Activated CD4-positive, alpha-beta T cell treated with anti-CD3 and anti-CD28 coated beads, Interleukin-2, Interleukin-6, amounts not matched to agents 100 ng/mL and 50 ng/mL, durations not matched to agents 16 hours and 8 hours (primary cell): ENCODE measurements at regions not wholly inside any gene's neighbourhood (a gene's known extent, or its start where the extent isn't known, plus 50 kb on each side); places are given as distances from the start of the nearest gene placed in this dataset.
"Not testable (repeated sequence)": the region's sequence is repeated elsewhere in the genome, so short reads cannot be mapped to it uniquely, and the experiment has no call there.

ENCODE experiments used
- DNase-seq: peaks from one replicate; pipeline ENCODE4 v3.0.0-alpha.2; 2020

GRCh38 chr2:173678186-173678585 lies 287.0 kb downstream of the SP3 start:
- DNase-seq, result no peak

- DNase-seq, result no peak
Observed at GRCh38 chr2:173680574-173680973, 284.6 kb downstream of the SP3 start.

- DNase-seq, result no peak
Observed at GRCh38 chr2:173681881-173682650, 283.1 kb downstream of the SP3 start.

- DNase-seq, result no peak
Observed at GRCh38 chr2:173684896-173685459, 280.2 kb downstream of the SP3 start.

GRCh38 chr2:173690349-173690748 lies 274.8 kb downstream of the SP3 start:
- no peak for DNase-seq

GRCh38 chr2:173692068-173692467 lies 273.1 kb downstream of the SP3 start:
- DNase-seq, result no peak

- no peak for DNase-seq
Observed at GRCh38 chr2:173693044-173693589, 272.1 kb downstream of the SP3 start.

- no peak for DNase-seq
Observed at GRCh38 chr2:173696274-173696673, 268.9 kb downstream of the SP3 start.

- no peak for DNase-seq
Observed at GRCh38 chr2:173697929-173698328, 267.2 kb downstream of the SP3 start.

- no peak for DNase-seq
Observed at GRCh38 chr2:173705656-173706055, 259.5 kb downstream of the SP3 start.

- no peak for DNase-seq
Observed at GRCh38 chr2:173706936-173707335, 258.2 kb downstream of the SP3 start.

- no peak for DNase-seq
Observed at GRCh38 chr2:173708806-173709205, 256.4 kb downstream of the SP3 start.

GRCh38 chr2:173711816-173712215 lies 253.4 kb downstream of the SP3 start:
- no peak for DNase-seq

GRCh38 chr2:173713904-173714555 lies 251.1 kb downstream of the SP3 start:
- DNase-seq, result no peak

- DNase-seq, result no peak
Observed at GRCh38 chr2:173715441-173715840, 249.7 kb downstream of the SP3 start.

- no peak for DNase-seq
Observed at GRCh38 chr2:173716458-173717052, 248.6 kb downstream of the SP3 start.

GRCh38 chr2:173719471-173719870 lies 245.7 kb downstream of the SP3 start:
- DNase-seq, result no peak

GRCh38 chr2:173720306-173720705 lies 244.9 kb downstream of the SP3 start:
- DNase-seq, result no peak

GRCh38 chr2:173734797-173735196 lies 230.4 kb downstream of the SP3 start:
- no peak for DNase-seq

GRCh38 chr2:173737954-173738575 lies 227.1 kb downstream of the SP3 start:
- DNase-seq, result not testable (repeated sequence)

GRCh38 chr2:173739006-173739405 lies 226.2 kb downstream of the SP3 start:
- DNase-seq, result no peak

GRCh38 chr2:173740639-173741038 lies 224.5 kb downstream of the SP3 start:
- DNase-seq, result no peak

- DNase-seq, result no peak
Observed at GRCh38 chr2:173741759-173742158, 223.4 kb downstream of the SP3 start.
